ENCODE measurements at regions not wholly inside any gene's neighbourhood (a gene's known extent, or its start where the extent isn't known, plus 50 kb on each side); places are given as distances from the start of the nearest gene placed in this dataset.

DNA sequence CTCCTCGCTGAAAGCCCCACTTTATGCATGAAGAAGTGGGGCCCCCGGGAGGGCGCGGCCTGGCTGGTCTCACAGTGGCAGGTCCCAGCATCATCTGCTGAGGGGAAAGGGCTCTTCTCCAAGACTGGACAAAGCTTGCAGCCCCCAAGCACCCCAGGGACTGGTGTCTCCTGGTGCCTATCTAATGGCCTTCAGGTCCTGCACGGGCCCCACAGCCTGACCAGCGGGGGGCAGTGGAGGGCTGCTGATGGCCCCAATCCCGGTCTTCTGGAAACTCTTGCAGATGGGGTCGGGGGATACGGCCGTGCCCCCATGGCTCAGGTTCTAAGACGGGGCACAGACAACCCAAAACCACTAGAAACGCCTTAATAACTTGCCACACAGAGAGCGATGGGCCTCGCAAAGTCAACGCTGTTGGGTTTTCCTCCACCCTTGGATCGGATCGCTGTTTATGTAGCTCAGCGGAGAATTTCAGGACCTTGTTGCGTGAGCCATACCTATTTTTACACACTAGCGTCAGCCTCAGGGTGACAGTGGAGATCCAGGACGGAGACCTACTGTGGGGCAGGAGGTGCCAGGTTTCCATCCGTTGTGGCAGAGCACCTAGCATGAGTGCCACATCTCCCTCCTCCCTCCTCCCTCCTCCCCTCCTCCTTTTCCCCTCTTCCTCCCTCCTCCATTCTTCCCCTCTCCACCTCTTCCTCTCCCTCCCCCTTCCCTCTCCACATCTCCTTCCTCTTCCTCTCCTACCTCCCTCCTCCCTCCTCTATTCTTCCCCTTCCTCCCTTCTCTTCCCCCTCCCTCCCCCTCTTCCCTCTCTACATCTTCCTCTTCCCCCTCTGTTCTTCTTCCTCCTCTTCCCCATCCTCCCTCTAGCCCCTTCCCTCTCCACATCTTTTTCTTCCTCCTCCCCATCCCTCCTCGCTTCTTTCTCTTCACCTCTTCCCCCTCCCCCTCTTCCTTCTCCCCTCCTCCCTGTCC lies 79.3 kb upstream of the ALDH1L1 start:
- Mint-ChIP-seq H3K4me3 (no peak overlapping the region), H3K4me1 (peaks cover 2% of the 10 kb centered on the region), H3K36me3 (ENCODE audit: low read depth) (no peaks in the 10 kb centered on the region), H3K9me3 (no peaks in the 10 kb centered on the region), H3K27me3 (peaks cover 11% of the 10 kb centered on the region), H3K27ac (no peak overlapping the region)
- peak; percentile 19 for DNase-seq
- no peak for ATAC-seq

DNA sequence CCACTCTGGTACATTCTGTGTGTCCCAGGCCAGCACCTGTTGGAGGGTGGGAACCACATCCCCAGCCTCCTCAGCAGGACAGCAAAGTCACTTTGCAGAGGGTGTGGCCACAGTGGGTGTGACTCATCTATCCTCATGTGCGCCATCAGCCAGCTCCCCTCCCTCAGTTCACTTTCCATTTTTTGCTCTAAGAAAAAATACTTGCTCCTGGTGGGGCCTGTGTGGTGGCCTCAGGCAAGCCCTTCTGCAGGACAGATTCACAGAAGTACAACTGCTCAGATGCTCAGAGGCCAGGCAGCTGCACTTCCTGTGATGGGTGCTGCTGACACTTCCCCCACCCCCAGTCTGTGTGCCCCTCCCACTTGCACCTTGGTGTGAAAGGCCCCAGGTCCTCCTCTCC lies 78.3 kb upstream of the ALDH1L1 start:
- no peak for DNase-seq
- Mint-ChIP-seq H3K9me3 (no peaks in the 10 kb centered on the region), H3K4me1 (peaks cover 2% of the 10 kb centered on the region), H3K27me3 (peaks cover 11% of the 10 kb centered on the region), H3K4me3 (no peak overlapping the region), H3K36me3 (ENCODE audit: low read depth) (no peaks in the 10 kb centered on the region), H3K27ac (no peak overlapping the region)
- ATAC-seq: no peak

- no peak for ATAC-seq
- H3K36me3 Mint-ChIP-seq (ENCODE audit: low read depth): no peaks in the 10 kb centered on the region
Observed at GRCh38 chr3:126257984-126258383, 77.6 kb upstream of the ALDH1L1 start.

GRCh38 chr3:126257174-126257573 lies 76.8 kb upstream of the ALDH1L1 start:
- no peaks in the 10 kb centered on the region for H3K9me3 Mint-ChIP-seq
- no peak for ATAC-seq
- H3K4me3 Mint-ChIP-seq: no peak overlapping the region
- H3K36me3 Mint-ChIP-seq (ENCODE audit: low read depth): no peaks in the 10 kb centered on the region
- H3K4me1 Mint-ChIP-seq: peaks cover 2% of the 10 kb centered on the region
- H3K27me3 Mint-ChIP-seq: peaks cover 9% of the 10 kb centered on the region
- DNase-seq: no peak
- no peak overlapping the region for H3K27ac Mint-ChIP-seq

More at GRCh38 chr3:126257984-126258383, 77.6 kb upstream of the ALDH1L1 start:
- no peak for DNase-seq
- no peak overlapping the region for H3K4me3 Mint-ChIP-seq
- peaks cover 13% of the 10 kb centered on the region for H3K27me3 Mint-ChIP-seq
- H3K4me1 Mint-ChIP-seq: peaks cover 2% of the 10 kb centered on the region
- no peaks in the 10 kb centered on the region for H3K9me3 Mint-ChIP-seq
- no peak overlapping the region for H3K27ac Mint-ChIP-seq

GRCh38 chr3:126256251-126256650 lies 75.9 kb upstream of the ALDH1L1 start:
- Mint-ChIP-seq H3K9me3 (no peaks in the 10 kb centered on the region), H3K4me1 (peaks cover 2% of the 10 kb centered on the region), H3K36me3 (ENCODE audit: low read depth) (no peaks in the 10 kb centered on the region), H3K27ac (no peak overlapping the region), H3K4me3 (no peak overlapping the region), H3K27me3 (peaks cover 6% of the 10 kb centered on the region)
- DNase-seq (no peak), ATAC-seq (no peak)

GRCh38 chr3:126253072-126253471 lies 72.7 kb upstream of the ALDH1L1 start:
- Mint-ChIP-seq H3K36me3 (ENCODE audit: low read depth) (no peaks in the 10 kb centered on the region), H3K4me1 (no peaks in the 10 kb centered on the region), H3K4me3 (no peak overlapping the region), H3K27ac (no peak overlapping the region), H3K9me3 (no peaks in the 10 kb centered on the region), H3K27me3 (peaks cover 14% of the 10 kb centered on the region)
- ATAC-seq: no peak
- DNase-seq: no peak

DNA sequence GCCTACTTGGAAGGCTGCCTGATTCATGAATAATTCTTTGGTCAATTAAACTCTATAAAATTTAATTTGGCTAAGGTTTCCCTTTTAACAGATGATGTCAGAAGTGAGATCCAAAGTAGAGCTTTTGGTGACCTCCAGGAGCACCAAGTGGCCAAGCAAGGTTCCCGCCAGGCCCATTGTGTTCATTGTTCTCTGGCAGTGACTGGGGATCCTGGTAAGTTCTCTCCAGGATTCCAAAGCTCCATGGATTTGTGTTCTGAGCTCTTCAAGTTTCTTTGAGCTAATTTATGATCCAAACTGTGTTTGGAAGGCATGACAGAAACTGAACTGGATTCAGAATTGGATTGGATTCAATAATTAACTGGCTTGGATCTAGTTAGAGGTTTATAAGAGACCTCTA lies 72.0 kb upstream of the ALDH1L1 start:
- no peaks in the 10 kb centered on the region for H3K4me1 Mint-ChIP-seq
- DNase-seq: no peak
- H3K9me3 Mint-ChIP-seq: peaks cover 6% of the 10 kb centered on the region
- no peaks in the 10 kb centered on the region for H3K36me3 Mint-ChIP-seq (ENCODE audit: low read depth)
- no peak overlapping the region for H3K4me3 Mint-ChIP-seq
- H3K27ac Mint-ChIP-seq: no peak overlapping the region
- peaks cover 17% of the 10 kb centered on the region for H3K27me3 Mint-ChIP-seq
- no peak for ATAC-seq

DNA sequence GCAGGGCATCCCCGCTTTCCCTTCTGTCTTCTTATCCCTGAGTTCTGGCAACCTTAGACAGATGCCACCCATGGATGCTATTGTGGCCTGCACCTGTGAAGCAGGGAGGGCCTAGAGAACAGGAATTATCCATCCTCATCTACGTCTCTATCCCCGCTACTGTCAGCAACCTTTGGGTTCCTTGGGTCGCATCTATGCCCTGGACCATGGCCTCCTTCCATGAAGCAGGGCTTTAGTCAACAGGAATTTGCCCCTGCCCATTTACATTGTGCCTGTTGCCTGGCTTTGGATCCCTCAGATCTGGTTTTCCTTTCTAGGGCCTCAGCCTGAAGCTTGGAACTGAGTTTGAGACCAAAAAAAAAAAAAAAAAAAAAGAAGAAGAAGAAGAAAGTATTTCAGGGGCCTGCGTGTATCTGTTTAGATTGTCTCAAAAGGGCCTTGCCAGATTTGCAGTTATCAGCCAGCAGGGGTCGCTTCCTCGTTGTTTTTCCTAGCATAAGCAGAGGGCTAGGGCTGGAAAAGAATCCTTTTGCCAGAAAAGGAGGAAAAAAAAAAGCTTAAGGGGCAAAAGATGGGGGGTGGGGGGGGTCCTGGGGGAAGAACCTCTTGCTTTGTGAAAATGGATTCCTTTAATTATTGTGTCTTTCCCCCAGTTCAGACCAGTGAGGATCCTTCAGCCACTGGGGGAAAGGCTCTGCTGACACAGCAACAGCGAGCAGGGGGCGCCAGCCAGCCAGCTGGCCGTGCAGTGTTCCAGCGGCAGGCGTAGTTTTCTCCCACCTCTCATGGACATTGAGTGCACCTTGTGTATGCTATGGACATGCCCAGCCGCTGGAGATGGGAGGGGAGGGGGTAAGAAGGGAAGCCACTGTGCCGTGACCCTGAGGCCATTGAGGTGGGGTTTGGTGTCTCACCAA lies 65.7 kb upstream of the ALDH1L1 start:
- Mint-ChIP-seq H3K27ac (no peak overlapping the region), H3K4me1 (no peaks in the 10 kb centered on the region), H3K36me3 (ENCODE audit: low read depth) (no peaks in the 10 kb centered on the region), H3K27me3 (peaks cover 14% of the 10 kb centered on the region), H3K4me3 (no peak overlapping the region), H3K9me3 (peaks cover 8% of the 10 kb centered on the region)
- ATAC-seq (no peak), DNase-seq (peak; percentile 12)
